NK-92 (cell line): ENCODE measurements at regions not wholly inside any gene's neighbourhood (a gene's known extent, or its start where the extent isn't known, plus 50 kb on each side); places are given as distances from the start of the nearest gene placed in this dataset.

Experiments used
- DNase-seq: peaks from one replicate; lab custom pipeline; 2025; ENCODE audit not compliant: unreplicated experiment; lab: John Stamatoyannopoulos, UW

DNA sequence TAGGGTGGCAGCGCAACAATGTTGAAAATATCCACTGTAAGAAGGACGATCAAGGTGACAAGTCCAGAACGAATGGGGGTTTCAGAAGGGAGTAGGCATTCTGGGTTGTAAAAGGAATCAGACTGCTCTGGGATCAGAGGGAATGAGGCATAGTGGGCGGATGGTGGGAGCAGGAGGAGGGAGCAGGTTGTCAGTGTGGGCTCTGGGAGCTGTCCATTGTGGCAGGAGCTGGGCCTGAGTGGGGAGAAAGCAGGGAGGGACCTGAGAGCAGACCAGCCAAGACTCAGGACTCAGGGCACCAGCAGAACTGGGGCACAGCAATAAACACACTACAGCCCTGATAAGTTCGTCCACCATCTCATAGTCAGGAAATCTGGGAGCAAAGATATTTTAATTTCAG is 292.6 kb upstream of the MKI67 start:
- no peak for DNase-seq

DNA sequence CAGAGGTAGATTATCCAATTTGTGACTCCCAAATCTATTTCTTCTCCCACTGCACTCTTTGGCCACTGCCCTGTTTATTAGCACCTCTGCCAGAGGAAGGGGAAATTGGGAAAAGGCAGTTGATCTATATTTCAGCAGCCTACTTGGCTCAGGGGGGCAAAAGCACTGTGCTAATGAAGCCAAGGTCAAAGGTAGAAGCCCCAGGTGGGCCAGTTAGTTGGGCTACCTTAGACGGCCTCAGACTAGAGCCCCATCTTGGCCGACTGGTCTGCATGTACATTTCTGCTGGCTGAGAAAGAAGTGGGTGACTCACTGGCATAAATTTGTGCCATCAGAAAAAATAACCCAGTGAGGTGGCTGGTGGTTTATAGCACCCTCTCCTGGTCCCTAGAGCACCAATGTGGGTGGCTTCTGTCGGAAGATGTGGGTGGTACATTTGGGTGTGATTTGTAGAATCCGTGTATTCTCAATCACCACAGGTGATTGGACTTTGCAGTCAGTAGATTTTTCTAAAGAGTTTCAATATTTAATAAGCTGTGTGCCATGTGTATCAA is 293.3 kb upstream of the MKI67 start:
- no peak for DNase-seq

DNA sequence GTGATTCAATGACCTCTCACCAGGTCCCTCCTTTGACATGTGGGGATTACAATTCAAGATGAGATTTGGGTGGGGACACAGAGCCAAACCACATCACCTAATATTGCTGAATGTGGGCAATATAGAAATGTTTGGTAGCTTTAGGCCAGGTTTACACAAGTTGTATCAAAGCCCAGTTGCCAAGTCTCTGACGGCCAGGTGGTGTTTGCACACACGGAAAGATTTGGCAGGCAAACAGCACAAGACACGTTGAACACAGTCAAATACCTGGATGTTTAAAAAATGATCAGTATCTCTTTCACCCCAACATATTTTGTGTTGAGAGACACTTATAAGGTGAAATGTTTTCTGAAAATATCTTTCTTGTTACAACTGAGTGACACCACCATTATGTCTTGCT is 294.4 kb upstream of the MKI67 start:
- no peak for DNase-seq

DNA sequence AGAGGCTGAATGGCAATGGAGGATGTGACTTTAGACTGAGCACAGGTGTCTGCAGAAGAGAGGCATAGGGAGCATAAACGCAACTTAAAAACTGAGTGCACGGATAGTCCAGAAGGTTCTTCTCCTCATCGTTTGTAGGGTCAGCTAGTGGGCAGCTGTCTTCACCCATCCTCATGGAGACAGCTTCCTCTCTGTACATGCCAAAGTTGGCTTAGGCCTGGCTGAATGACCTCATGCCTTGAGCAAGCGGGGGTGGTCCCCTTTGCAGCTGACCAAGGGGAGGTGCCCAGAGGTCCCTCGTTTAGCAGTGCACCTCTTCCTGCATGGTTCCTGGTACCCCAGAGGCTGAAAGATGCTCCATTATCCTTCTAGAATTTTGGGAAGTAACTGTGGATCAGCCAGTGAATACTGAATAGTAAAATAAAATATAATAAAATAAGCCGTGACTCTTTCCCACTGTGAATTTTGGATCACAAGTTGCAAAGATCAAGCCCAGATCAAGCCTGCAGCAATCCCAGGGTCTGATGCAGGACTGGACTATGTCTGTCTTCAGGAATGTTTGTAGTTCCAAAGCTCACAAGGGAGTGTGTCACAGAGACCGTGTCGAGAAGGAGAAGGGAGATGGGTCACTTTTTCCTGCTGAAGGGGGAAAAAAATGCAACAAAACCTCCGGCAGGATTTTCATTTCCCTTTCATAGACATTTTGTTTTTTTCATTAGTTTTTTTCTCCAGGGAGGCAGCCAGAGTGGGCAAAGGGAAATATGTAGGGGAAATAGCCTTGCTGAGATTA is 295.3 kb upstream of the MKI67 start:
- no peak for DNase-seq

DNA sequence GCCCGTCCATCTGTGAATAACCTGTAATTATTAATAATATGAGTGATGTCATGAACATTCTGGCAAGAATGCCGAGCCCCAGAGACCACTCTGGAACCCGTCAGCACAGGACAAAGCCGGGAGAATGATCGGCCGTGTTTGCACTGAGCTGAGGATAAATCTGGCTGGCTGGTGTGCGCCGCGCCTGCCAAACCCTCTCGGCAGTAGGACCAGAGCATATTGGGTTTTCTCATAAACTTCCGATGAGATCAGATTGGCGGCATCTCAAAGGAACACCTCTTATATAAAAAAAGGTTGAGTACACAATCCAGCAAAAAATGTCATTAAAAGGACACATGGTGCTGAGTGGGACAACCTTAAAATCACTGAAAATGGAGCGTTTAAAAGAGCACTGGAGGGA is 296.0 kb upstream of the MKI67 start:
- no peak for DNase-seq

DNA sequence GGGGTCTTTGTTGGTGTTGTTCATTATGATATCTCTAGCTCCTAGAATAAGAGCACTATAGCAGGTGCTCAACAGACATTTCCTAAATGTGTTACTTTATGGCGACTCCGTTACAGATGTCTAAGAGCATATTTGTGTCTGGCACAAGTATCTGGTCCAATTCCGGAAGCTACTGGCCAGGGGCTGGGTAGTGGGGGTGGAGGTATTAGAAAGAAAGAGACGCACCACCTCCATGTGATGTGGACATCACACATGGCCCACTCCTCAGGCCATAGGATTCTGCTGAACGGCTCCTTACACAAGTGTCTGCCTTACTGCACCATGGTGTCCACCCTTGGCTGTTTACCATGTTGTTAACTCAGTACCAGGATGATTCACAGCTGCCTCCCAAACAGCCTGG is 296.8 kb upstream of the MKI67 start:
- DNase-seq = no peak

DNA sequence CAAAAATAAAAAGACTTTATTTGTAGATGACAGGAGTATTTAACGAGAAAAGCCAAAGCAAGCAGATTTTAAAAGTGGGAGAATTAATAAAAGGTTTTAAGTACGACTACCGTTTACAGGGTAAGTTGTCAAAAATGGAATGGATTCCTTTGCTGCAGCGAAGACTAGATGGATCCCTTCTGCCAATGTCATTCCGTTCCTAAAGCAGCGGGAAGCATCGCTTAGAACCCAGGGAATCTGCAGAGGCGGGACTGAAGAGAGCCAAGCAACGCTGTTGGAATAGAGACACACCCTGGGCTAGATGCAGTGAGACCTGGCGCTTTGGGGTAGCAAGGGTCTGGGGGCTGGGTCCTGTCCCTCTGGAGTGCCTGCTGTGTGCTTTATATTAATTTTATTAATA is 303.1 kb upstream of the MKI67 start:
- no peak for DNase-seq

DNA sequence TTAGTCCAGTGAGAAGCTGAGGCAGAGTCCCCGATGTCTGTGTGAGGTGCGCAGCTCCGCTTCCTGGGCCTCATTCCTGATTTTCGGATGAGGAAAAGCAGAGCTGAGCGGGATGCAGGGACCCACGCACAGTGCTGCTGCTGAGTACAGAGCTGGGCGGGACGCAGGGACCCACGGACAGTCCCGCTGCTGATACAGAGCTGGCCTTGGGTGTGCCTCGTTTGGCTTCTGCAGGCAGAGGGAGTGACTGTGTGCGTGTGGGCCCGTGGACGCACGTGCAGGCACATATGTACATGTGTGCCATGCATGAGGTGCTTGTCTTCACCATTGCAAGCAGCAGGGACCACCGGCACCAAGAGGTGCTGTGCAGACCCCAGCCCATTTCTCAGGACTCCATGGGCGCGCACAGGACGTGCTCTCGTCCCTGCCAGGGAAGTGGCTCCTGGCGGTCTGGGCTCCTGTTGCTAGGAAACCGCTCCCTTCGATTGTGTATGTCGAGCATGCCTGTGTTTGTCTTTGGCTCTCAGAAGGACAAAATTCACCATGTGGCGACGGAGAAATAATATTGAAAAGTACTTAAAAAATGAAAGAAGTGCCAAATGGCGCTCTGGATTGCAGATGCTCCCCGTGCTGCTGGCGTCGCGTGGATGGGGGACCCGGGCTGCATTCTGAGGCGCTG is 303.8 kb upstream of the MKI67 start:
- no peak for DNase-seq

DNA sequence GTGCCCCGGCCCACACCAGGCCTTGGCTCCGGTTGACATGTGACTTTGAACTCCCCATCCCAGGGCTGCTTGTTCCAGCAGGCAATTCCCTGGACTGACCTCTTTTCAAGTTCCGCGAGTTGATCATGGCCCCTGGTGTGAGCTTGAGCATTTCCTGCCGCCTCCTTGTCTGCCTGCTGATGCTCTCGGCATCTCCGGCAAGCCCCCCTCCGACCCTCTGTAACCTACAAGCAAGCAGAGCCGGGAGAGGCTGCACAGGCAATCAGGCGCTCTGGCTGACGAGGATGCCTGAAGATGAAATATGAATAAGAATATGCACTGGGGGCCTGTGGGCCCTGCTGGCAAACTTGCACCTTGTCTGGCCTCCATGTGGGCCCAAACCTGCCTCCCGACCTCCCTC is 304.9 kb upstream of the MKI67 start:
- DNase-seq = no peak

DNA sequence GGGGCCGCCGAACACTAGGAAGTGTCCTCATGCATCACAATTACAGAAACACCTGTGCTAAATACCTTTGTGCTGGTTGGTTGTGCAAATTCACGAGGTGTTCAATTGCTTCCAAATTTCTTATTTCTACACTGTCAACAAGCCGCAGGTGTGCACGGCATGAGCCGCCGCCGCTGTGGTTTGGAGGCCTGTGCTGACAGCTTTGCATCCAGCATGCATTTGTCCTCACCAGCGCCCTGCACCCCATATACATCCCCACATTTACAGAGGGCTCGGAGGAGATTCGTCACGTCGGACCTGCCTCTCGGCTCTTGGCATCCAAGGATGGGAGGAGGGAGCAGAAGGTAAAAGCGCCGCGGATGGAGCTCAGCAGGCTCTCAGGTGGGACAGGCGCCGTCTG is 305.3 kb upstream of the MKI67 start:
- DNase-seq = no peak

DNA sequence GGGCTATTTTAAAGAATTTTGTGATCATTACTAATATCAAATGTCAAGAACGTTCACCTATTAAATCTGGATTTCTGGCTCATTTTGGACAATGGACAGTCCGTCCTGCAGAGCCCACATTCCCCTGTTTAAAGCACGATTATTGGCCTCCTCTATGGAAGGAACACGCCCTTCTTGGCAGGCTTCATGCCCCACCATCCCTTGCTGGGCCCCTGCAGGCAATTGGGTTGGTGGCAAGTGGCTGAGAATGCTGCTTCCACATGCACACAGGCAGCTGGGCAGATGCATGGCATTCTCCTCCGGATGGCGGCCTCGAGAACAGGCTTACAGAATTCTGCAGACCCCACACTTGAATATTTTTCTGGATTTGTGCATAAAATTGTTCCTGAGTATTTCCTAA is 305.8 kb upstream of the MKI67 start:
- no peak for DNase-seq

DNA sequence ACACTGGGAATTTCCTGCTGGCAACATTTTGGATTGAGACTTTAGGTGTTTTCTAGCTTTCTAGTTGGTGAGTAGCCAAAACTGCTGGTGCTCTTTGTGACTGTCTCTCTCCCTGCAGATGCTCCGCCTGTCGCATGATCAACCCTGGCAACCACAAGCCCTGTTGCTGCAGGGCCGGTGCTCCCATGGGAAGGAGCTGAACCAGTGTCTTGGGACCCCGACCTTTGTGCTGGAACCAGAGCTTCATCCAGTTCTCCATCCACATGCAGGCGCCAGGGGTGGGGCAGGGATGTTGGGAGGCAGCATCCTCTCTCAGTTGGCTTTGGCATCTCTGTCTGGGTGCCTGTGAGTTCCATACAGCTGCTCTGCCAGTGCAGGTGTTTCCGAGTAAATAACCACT is 306.2 kb upstream of the MKI67 start:
- no peak for DNase-seq

DNA sequence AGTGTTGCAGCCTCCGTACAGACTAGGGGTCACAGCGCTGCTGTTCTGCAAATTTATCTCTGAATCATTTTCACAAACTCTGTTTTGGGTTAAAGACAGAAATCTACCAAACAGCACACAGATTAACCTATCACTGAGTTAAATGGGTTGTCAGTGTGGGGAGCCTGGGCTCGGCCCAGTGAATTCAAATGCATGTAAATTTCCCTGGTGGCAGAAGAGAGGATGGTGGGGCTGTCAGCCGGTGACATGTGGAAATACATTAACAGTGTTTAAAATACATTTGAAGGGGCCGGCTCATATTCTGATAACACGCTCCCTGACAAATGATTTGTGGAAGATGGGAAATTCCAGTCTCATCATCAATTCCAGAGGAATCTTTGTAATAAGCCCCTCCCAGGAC is 309.6 kb upstream of the MKI67 start:
- no peak for DNase-seq

DNA sequence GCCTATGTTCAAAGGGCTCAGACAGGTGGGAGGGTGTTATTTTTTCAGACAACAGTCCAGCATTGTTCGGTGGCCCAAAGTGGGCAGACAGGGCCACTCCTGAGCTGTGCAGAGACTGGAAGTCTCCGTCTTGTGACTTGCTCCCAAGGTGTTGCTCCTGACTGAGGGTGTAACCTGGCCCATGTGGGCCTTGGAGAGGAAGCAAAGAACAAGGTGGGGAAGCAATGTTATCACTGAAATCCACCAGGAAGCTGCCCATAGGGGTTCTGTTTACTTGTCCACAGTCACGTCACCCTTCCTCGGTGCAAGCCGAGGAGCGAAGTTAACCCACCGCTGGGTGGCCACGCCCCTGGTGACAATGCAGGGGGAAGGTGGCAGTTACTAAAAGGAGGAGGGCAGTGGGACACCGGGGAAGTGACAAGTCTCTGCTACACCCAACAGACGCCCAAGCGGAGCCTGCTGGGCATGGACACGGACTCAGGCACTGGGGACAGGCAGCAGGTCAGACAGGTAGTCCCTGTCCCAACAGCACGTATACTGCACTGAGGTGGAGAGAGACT is 311.6 kb upstream of the MKI67 start:
- no peak for DNase-seq

DNA sequence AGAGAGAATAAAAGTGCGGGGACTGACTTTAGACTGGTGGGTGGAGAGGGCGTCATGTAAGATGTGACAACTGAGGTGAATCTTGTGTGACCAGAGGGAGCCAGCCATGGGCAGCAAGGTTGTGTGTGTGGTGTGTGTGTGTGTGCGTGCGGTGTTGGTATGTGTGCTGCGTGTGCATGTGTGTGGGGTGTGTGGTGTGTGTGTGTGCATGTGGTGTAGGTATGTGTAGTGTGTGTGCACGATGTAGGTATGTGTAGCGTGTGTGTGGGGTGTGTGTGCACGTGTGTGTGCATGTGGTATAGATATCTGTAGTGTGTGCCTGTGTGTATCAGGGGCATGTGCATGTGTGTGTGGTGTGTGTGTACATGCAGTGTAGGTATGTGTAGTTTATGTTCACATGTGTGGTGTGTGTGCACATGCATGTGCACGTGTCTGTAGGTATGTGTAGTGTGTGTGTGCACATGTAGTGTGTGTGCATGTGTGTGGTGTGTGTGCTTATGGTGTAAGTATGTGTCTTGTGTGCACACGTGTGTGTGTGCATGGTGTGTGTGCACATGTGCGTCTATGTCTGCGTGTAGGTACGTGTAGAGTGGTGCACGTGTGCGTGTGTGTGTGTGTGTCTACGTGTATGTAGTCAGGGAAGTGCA is 312.3 kb upstream of the MKI67 start:
- DNase-seq = no peak

DNA sequence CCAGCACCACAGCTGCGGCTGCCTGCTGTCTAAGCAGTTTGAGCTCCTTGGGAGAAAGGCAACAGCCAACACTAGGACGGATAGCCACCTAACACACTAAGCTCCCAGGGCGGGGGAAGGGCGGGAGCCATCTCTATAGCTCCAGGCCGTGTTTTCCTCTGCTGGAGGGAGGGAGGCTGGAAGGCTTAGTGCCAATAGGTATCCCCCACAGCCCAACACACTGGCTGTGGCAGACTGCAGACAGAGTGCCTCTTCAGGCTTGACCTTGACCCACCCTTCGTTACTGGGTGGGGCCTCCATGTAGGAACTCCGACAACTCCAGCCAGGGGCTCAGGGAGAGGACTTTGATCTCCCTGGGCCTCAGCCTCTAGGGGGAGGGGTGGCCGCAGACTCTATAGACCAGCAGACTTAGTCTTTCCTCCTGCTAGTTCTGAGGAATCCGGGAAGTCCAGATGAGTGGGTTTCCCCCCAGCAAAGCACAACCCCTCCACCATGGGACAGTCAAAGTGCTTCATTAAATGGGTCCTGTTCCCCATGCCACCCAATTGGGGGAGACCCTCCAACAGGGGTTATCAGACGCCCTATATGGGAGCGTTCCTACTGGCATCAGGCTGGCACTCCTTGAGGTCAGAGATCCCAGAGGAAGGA is 314.4 kb upstream of the MKI67 start:
- DNase-seq = no peak

DNA sequence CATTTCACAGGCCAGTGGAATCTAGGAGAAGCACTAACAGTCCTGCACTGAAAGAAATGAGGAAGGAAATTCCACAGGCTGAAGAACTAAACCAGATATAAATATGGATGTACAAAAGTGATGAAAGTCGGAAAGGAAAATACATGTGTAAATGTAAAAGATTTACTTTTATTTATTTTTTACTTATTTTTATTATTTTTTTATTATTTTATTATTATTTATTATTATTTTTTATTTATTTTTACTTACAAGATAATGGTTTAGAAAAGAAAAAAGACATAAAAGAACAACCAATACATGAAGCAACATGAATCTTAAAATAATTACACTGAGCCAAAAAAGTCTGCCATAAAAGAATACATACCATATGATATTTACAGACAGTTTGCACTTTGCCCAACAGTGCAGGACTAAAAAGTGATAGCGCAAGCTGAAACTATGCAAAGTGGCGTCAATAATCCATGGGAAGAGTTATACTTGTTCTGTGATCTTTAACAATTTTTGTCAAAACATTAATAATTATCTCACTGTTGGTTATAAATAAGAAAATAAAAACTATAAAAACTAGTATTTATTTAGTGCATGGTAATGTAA is 317.8 kb upstream of the MKI67 start:
- no peak for DNase-seq

DNA sequence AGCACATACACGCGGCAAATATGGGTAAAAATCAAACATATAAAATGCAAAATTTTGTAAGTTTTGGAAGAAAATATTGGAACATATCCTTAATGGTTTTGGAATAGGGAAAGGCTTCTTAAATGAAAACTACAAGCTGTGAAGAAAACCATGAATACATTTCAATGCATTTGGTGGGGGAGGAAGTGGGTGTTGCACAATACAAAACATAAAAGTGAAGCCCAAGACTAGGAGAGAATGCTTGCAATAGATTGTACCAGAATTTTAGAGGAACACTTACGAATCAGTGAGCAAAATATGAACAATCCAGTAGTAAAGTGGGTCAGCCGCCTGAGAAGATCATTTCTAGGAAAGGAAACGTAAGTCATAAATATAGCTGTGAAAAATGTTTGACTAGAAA is 322.6 kb upstream of the MKI67 start:
- DNase-seq = no peak

DNA sequence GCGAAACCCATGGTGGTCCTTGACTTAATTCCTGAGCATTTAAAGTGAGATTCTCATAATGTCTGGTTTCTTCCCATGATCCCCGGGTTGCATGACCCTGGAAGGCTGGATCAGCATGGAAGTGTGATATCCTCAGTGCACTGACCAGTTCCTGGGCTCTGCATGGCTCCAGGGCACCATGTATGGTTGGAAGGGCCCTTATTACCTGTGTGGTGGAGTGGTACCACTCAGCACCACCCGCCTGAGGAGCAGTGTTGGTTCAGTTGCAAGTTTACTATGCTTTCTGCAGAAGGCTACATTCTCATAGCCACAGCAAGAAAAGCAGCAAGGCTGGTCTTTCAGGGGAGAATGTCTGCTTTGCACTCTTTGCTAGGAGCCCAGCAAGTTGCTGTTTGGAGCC is 325.7 kb upstream of the MKI67 start:
- no peak for DNase-seq

DNA sequence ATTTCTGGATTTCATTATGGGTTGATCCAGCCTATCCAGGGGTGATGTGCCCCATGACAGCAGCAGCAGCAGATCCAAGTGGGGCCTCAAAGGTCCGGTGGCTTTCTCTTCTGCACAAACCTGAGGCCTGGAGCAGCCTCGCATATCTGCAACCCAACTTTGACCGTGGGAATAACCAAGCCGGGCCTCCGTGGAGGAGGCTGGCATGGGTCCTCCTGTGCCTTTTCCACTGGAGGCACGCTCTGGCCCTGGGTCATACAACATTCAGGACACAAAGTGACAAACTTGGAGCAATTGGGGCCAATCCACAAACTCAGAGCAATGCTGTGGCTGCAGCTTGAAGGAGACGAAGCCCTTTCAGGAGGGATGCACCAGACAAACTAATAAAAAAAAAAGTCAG is 330.0 kb upstream of the MKI67 start:
- no peak for DNase-seq

DNA sequence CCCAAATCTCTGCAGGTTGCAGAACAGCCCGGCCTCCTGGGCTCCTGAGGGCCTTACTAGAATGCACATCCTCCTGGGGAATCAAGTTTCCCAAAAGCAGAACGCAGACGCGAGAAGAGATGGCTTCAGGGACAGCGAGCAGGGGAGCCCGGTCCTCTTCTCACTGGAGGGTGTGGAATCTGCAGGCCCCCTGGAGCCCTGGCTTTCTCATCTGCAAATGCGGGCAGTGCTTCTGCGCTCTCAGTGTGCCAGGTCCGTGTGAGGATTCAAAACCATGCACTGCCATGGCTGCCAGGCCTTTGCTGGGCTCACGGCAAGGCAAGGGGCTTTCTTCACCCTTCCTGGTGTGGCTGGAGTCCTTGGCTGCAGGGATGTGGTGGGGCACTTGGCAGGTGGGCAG is 330.9 kb upstream of the MKI67 start:
- no peak for DNase-seq
